ENCODE measurements at regions not wholly inside any gene's neighbourhood (a gene's known extent, or its start where the extent isn't known, plus 50 kb on each side); places are given as distances from the start of the nearest gene placed in this dataset.

DNA sequence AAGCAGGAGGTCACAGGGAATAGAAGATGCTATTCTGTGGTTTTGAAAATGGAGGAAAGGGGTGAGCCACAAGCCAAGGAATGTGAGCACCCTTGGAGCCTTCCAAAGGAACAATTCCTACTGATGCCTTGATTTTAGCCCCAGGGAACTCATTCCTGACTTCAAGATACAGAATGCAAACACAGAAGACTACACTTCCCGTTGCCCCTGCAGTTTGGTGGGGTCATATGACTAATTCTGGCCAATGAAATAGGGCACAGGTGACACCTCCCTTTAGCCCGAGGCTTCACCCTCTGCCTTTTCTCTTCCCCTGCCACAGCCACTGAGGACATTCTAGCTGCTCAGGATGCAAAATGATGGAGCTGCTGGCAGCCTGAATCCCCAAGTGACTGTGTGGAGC, 126.1 kb downstream of the INHBB start (continued):
- TF ChIP-seq CBX5 (IDR thresholded peaks at IDR 0.05; ENCODE audit: low read depth, low read length): no peak
